ENCODE measurements at regions not wholly inside any gene's neighbourhood (a gene's known extent, or its start where the extent isn't known, plus 50 kb on each side); places are given as distances from the start of the nearest gene placed in this dataset.
"Not testable (repeated sequence)": the region's sequence is repeated elsewhere in the genome, so short reads cannot be mapped to it uniquely, and the experiment has no call there.

DNA sequence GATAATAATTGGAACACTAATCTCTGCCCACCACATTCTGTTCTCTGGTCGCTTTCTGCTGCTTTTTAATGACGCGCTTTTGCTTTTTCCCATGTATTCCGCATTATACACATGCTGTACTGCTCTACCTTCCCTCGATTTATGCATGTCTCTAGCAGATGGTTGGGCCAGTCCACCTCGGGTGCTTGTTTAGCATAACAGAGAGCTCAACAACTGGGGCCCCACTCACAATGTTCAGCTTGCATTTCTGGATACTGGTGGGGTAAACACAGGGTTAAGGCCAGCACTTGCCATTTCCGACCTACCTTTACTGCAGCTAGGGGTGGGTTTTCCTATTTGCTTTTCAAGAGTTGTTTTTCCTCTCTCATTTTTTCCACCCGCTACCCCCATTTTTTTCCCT is 255.8 kb downstream of the SOX3 start:
- no peak overlapping the region for H3K4me3 ChIP-seq
- intact Hi-C loops (cut with DNase I) = no loop called here

DNA sequence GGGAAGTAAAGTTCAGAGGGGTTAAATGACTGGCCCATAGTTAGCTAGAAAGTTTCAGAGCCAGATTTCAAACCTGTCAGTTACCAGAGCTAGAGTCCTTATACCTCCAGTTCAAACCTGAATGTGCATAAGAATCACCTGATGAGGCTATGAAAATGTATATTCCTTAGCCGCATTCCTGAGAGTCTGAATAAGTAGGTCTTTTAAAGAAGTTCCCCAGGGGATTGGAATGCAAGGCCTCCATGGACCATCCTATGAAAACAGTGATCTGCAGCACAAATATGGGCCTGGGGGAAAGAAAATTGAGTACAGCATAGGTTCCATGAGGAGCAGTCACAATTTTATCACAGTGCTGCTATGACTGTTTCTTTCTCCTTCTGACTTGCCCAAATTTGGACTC is 263.9 kb upstream of the CXorf66 start:
- TF ChIP-seq, protein P1, sequence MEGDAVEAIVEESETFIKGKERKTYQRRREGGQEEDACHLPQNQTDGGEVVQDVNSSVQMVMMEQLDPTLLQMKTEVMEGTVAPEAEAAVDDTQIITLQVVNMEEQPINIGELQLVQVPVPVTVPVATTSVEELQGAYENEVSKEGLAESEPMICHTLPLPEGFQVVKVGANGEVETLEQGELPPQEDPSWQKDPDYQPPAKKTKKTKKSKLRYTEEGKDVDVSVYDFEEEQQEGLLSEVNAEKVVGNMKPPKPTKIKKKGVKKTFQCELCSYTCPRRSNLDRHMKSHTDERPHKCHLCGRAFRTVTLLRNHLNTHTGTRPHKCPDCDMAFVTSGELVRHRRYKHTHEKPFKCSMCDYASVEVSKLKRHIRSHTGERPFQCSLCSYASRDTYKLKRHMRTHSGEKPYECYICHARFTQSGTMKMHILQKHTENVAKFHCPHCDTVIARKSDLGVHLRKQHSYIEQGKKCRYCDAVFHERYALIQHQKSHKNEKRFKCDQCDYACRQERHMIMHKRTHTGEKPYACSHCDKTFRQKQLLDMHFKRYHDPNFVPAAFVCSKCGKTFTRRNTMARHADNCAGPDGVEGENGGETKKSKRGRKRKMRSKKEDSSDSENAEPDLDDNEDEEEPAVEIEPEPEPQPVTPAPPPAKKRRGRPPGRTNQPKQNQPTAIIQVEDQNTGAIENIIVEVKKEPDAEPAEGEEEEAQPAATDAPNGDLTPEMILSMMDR (IDR thresholded peaks at IDR 0.05) = no peak
- H3K4me1 ChIP-seq = no peaks in the 10 kb centered on the region
- no peaks in the 10 kb centered on the region for H3K27me3 ChIP-seq
- no peaks in the 10 kb centered on the region for H3K36me3 ChIP-seq
- DNase-seq = no peak
- ATAC-seq = no peak
- no peak overlapping the region for H3K4me3 ChIP-seq
- intact Hi-C loops (cut with DNase I) = no loop called here
- no peak overlapping the region for H3K27ac ChIP-seq
- no peaks in the 10 kb centered on the region for H3K9me3 ChIP-seq

More for the DNA sequence above, 255.8 kb downstream of the SOX3 start:
- no peaks in the 10 kb centered on the region for H3K9me3 ChIP-seq
- ATAC-seq (no peak), DNase-seq (no peak)
- no peaks in the 10 kb centered on the region for H3K4me1 ChIP-seq
- no peak overlapping the region for H3K27ac ChIP-seq
- no peaks in the 10 kb centered on the region for H3K27me3 ChIP-seq
- TF ChIP-seq, protein P1 (IDR thresholded peaks at IDR 0.05) = no peak
- H3K36me3 ChIP-seq = no peaks in the 10 kb centered on the region

DNA sequence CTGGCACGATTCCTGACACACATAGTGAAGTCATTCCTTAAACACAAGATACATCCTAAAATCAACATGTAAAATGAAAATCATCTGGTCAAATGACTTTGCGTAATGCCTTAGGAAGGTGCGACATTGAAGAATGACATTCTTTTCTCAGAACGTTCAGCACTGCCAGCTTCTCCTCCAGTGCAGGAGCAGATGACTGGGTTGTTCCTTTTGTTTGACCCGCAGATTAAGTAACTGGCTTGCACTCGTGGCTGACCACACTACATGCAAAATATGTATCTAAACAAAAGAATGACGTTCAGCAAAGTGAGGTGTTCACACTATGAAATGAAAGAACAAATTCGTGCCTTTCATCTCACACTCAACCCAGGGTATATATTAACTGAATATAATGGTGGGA is 260.7 kb upstream of the CXorf66 start:
- DNase-seq; intact Hi-C loops (cut with DNase I): not testable (repeated sequence)

DNA sequence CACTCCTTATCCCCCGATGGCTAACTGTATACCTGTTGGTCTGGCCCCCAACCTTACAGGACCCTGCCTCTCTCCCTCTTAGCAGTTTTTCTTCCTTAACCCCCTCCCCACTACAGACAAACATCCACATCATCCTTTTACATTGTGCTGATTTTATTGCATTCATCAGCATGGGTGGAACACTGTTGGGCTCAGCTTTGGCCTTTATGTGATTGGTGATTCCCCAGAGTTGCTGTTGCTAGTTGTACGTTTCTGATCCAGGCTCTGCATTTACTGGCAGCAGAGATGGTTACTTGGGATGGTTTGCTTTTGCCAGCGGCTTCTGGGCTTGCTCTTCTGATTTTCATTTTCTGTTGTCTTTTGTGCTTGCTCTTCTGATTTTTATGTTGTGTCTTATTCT is 250.6 kb upstream of the CXorf66 start:
- H3K9me3 ChIP-seq; H3K36me3 ChIP-seq; H3K27ac ChIP-seq; ATAC-seq; DNase-seq; intact Hi-C loops (cut with DNase I); H3K4me3 ChIP-seq; H3K27me3 ChIP-seq; H3K4me1 ChIP-seq: not testable (repeated sequence)

More for the DNA sequence above, 260.7 kb upstream of the CXorf66 start:
- not testable (repeated sequence) for H3K27me3 ChIP-seq, H3K4me1 ChIP-seq, H3K36me3 ChIP-seq, ATAC-seq, H3K4me3 ChIP-seq, H3K27ac ChIP-seq, H3K9me3 ChIP-seq

DNA sequence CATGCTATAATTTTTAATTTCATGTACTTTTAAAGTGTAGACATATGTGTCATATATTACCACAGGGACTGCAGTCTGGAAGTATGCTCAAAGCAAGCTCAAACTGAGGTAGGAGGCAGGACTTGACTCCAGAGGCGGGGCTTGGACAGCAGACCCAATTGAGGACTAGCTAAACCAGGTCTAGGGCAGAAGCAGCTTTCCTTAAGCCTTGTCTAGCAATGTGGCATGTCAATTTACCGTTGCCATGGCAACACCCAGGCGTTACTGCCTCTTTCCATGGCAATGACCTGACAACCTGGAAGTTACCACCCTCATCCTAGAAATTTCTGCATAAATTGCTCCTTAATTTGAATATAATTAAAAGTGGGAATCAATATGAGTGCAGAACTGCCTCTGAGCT is 249.2 kb upstream of the CXorf66 start:
- H3K27me3 ChIP-seq; H3K27ac ChIP-seq; H3K36me3 ChIP-seq; H3K4me1 ChIP-seq; H3K4me3 ChIP-seq; DNase-seq; H3K9me3 ChIP-seq; intact Hi-C loops (cut with DNase I); ATAC-seq: not testable (repeated sequence)

DNA sequence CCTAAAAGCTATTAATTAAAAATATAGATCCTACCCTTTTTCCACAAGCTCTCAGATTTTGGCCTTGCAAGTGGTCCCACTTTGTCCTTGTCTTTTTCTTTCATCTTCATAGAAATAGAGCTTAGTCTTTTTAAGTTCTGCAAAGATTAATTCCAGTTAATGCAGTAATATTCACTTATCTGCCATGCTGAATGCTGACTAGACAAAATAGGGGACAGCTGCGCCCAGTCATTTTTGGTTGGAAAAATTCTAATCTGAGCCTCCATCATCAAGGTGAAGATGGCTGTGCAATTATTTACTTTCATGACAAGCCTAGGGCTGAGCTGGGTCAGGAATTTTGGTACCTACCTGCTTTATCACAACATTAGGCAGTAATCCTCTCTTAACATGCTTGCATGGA is 241.3 kb upstream of the CXorf66 start:
- intact Hi-C loops (cut with DNase I) = no loop called here

DNA sequence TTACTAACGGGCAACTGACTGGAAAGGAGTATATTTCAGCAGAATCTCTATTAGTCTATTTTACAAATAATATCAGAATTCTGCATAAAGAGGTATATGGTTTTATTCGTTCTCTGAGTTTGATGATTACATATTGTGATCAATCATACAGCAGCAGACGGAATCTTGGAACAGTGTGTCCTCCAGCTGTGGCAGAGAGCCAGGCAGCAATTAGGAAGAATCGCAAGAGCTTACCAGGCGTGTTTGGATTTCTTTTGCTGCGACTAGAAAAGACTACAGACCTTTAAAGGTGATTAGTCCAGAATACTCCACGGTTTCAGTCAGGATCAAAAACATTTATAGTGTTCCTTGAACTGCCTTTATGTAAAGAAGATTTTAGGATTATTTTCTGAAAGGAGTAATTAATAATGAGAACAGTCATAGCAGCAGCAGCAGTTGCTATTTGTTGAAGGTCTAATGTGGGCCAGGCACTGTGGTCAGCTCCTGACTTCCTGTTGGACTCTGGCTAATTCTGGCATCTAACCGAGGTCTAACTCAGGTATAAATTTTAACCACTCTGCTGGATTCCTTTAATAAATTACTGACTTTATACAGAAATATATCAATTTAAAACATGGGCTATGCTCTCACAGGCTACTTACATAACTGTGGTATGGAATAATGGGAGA is 225.3 kb upstream of the CXorf66 start:
- Histone ChIP-seq H3K9me3 (no peaks in the 10 kb centered on the region), H3K36me3 (no peaks in the 10 kb centered on the region), H3K4me1 (no peaks in the 10 kb centered on the region), H3K27me3 (no peaks in the 10 kb centered on the region), H3K4me3 (no peak overlapping the region), H3K27ac (no peak overlapping the region)
- intact Hi-C loops (cut with DNase I) = no loop called here
- TF ChIP-seq, protein P1 (IDR thresholded peaks at IDR 0.05) = no peak
- ATAC-seq = no peak
- no peak for DNase-seq

More for the DNA sequence above, 241.3 kb upstream of the CXorf66 start:
- Histone ChIP-seq H3K4me1 (no peaks in the 10 kb centered on the region), H3K27ac (no peak overlapping the region), H3K9me3 (no peaks in the 10 kb centered on the region), H3K36me3 (no peaks in the 10 kb centered on the region), H3K27me3 (no peaks in the 10 kb centered on the region), H3K4me3 (no peak overlapping the region)
- DNase-seq = no peak
- TF ChIP-seq, protein P1 (IDR thresholded peaks at IDR 0.05) = no peak
- ATAC-seq = no peak

Measured in upper lobe of right lung (tissue), 1 donor.